ENCODE measurements at regions not wholly inside any gene's neighbourhood (a gene's known extent, or its start where the extent isn't known, plus 50 kb on each side); places are given as distances from the start of the nearest gene placed in this dataset.
"Not testable (repeated sequence)": the region's sequence is repeated elsewhere in the genome, so short reads cannot be mapped to it uniquely, and the experiment has no call there.

DNA sequence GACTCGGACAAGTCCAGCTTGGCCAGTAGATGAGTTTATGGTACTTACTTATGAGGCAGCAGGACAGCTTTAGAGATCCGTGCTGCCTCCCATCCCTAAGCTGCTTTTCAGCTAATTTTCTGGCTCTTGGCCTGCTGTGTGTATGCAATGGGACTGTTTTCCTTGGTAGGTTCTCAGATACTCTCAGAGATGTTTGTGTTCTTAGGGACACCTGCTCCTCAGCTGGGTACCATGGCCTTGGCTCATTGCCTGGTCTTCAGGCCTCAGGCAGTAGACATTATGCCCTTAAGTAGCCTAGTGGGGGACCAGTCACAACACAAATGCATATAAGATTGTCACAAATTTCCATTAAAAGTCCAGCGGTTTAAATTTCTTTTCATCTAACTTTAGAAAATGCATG is 688.0 kb downstream of the PCDH7 start:
- no peak for DNase-seq

DNA sequence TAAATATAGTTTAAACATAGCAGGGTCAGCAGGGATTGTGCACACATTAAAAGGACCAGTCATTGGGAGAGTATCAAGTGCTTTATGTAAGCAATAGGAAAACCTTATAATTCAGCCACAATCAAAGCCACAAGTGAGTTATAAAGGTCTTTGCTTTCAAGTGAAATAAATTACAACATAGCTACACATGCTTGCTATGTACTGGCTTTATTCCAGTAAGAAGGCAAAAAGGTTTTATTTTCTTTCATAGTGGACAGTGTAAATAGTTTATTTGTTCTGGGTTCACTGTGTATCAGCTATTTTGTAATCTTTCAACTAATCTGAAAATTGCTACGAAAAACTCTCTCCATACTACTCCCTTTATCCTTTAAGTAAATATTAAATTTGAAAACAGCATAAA is 691.4 kb downstream of the PCDH7 start:
- no peak for DNase-seq

- DNase-seq: no peak
Measured at GRCh38 chr4:31415629-31416028, 695.5 kb downstream of the PCDH7 start.

DNA sequence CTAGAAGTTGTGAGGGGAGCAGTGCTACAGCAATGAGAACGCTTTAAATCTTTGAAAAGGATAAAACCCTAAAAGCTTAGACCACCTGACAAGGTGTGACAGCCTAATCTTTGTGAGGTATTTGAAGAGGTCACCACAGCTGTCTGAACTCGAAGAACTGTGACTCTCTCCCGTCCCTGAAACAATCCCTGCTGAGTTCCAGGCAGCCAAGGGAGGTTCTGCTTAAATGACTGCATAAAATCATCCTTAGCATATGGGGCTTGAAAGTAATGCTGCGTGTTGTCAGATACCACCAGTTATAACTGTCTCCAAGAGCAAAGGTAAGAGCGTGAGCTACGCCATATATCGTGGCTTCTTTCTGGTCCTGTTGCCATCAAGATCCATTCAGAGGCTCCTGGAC is 696.3 kb downstream of the PCDH7 start:
- DNase-seq: no peak

DNA sequence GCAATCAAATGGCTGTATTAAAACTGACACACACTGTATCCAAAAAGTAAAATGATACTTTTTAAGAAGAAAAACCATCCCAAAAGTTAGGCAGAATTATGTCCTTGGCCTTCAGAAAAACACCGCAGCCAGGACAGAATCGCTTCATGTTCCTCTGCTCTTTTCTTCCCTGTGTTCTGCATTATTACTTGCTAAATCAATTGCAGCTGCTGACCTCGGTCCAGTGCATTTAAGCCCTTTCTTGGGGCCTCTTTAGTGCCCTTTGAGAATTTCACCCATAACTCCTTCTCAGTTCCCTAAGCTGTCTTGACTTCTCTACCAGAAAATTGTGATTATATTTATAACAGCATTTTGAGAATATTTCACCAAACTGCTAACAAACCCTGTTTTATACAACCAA is 696.9 kb downstream of the PCDH7 start:
- no peak for DNase-seq

- DNase-seq: no peak
Measured at GRCh38 chr4:31422006-31422405, 701.8 kb downstream of the PCDH7 start.

- no peak for DNase-seq
Measured at GRCh38 chr4:31427691-31428090, 707.5 kb downstream of the PCDH7 start.

DNA sequence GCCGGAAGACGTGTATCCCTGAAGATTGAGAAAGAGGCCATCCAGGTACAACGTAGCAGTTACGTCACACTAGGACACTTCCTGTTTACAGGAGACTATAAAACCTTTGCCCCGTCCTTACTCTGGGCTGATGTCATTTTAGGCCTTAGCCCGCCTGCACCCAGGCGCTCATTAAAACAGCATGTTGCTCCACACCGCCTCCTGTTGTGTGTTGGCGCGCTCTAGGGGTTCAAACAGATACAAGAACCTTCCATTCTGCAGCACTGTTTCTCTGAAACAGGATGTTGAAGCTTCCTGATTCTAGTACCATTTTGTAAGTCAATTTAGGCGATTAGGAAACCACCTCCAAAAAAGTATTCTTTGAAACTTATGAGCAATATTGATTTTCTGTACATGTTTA is 722.1 kb downstream of the PCDH7 start:
- no peak for DNase-seq

GRCh38 chr4:31445526-31445925 is 725.4 kb downstream of the PCDH7 start:
- DNase-seq: no peak

- DNase-seq: no peak
Measured at GRCh38 chr4:31455612-31456011, 735.4 kb downstream of the PCDH7 start.

DNA sequence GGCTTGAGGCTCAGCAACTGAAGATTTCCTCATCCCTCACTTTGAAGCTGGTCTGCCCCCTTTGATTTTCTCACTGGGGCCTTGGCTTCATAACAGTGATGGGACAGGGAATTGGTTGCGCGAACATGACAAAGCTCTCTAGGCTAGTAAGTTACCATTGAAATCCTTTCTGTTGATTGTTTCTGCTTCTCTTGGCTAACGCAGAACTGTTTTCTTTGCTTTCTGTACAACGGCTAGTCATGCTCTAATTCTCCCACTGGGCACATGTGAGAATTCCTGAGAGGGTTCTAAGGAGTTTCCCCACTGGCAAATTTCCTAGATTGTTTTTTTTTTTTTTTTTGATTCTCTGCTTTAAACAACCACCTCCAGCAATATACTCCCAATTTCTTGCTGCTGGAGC is 738.6 kb downstream of the PCDH7 start:
- no peak for DNase-seq

- DNase-seq: no peak
Measured at GRCh38 chr4:31461421-31461820, 741.3 kb downstream of the PCDH7 start.

GRCh38 chr4:31467781-31468180 is 747.6 kb downstream of the PCDH7 start:
- DNase-seq: no peak

- no peak for DNase-seq
Measured at GRCh38 chr4:31474221-31474620, 754.1 kb downstream of the PCDH7 start.

DNA sequence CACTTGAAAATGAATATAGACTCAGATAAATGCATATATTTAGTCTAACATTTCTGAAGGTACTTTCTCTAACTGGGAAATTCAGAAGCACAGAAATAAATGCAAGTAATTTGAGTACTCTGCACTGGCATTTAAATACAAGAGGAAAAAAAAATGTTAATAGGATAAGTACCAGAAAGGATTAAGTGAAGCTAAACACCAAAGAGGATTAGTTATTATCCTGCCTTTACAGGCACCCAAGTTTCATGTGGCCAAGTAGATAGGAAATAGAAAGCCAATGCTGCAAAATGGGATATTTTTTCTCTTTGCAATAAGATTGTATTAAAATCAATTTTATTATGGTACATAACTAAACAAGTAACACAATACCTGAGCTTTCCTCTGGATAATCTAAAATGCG is 762.5 kb downstream of the PCDH7 start:
- no peak for DNase-seq

GRCh38 chr4:31499216-31499615 is 779.0 kb downstream of the PCDH7 start:
- not testable (repeated sequence) for DNase-seq

DNA sequence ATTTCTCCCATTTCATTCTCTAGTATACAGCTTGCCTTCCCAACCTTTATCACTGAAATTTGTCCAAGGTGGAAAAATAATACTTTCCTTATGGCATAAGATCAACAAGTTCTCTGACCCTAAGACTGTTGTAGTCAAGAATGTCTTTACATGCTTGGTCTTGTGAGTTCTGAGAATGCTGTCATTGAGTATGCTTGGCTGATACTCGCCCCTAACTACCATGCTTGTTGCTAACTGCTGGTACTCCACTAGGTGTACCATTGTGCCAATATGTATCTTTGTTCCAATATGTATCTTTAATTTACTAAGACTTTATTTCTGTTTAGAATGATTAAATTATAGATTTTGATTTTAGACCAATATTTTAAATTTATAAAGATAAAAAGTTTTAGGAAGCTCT is 796.4 kb downstream of the PCDH7 start:
- no peak for DNase-seq

- no peak for DNase-seq
Measured at GRCh38 chr4:31518796-31519250, 798.7 kb downstream of the PCDH7 start.

GRCh38 chr4:31530555-31530954 is 810.4 kb downstream of the PCDH7 start:
- DNase-seq: no peak

DNA sequence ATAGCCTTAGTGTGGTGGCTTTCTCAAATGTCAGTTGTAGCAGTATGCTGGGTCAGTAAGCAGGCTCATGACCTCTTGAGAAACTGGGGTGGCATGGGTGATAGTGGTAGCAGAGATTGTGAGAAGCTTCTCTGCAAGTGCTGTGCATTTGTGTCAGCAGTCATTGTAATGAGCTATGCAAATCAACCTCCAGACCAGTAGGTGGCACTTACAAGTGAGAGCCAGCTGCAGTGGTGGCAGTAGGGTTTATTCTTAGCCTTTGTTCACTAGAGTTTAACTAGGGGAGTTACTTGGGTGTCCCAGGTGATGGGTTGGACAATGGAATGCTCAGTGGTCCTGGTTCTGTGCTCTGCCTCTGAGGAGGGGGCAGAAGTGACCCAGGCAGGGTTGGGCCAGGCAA is 818.7 kb downstream of the PCDH7 start:
- DNase-seq: no peak

DNA sequence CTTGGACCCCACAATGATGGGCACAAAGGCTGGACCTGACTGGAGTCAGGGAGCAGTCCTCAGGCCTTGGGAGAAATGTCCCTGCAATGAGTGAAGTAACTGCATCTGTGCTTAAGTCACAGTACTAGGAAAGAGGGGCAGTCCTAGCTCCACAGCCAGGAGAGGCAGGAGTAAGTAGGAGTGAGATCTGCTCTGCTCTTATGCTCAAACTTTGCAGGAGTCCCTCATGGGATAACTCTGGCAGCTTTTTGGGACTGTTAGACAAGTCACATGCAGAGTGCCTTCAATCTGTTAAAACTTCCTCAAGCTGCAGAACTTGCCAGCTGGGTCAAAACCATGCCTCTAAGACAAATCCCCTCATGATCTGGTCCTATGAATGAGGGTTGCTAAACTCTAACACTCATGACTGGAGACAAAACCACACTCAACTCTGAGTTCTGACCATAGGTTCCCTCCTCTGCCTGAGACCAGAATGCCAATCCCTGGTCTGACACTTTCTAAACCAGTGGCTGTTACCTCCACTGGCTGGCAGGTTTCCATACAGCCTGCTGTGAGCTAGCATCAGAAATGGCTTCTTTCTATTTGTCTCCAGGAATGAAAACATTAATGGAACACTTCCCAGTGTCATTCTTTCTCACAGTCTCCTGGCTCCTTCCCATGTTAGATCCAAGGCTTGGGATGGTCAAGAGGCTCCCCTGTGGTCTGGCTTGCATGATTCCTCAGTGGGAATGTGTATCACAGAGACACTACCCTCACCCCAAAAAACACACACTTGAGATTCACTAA is 819.3 kb downstream of the PCDH7 start:
- DNase-seq: no peak

DNA sequence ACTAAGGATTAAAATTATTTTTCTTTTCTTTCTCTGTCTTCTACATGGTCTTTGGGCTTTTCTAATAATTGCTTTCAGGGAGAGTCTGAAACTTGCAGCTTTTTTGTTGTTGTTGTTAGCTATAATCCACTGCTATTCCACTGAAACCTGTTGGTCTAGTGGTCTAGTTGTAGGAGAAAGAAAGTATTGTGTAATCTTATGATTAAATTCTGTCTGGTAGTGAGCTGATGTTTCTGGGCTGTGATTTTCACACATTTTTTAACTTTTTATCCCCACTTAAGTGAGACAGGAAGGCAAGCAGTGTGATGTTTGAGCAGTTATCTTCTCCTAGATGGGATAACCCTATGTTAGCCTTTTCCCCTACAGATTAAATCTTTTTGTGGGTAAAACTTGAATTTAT is 825.2 kb downstream of the PCDH7 start:
- no peak for DNase-seq

DNA sequence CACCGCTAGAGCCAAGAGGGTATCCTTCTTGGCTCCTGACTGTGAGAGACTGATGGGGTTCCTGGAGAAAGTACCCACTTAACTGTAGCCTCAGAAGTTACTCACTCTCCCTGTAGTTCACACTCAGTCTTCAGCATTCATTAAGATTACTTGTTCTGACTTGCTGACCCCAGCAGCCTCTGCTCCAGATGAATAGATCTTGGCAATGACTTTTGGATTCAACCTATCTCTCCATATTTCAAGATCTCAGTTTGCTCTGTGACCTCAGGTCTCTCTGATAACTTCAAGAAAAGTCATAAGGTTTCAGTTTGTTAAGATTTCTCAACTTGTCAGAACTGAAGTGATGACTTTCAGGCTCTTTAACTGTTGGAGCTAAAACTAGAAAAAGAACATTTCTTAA is 825.6 kb downstream of the PCDH7 start:
- DNase-seq: no peak

DNA sequence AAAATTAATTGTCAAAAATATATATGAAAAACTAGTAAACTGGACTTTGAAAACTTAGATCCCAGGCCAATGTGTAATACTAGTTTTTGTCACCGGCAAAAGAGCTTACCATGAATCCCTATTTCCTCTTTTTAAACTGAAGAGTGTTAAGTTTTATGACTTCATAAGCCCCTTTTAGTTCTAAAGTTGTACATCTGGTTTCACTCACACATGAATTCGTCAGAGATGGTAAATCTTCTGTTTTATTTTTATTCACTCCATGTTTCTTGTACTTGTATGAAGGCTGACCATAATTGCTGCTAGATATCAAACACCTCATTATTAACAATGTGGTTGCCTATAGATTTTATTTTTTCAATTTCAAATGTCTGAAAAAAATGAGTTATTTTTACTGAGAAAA is 827.9 kb downstream of the PCDH7 start:
- no peak for DNase-seq

DNA sequence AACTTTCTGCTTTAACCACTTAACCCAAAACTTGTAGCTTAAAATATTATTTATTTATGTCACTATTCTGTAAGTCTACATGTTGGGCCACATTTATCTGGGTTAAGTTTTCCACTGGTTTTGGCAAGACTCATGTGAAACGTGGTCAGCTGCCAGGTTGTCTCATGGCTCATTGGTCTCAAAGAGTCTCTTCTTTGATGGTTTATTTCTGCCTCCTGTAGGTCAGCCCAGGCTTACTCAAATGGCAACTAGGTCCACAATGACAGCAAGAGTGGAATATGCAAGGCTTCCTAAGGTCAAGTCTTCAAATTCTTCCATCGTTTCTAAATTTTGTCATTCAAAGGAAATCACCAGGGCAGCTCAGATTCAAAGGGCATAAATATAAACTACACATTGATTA is 828.7 kb downstream of the PCDH7 start:
- DNase-seq: no peak

All from GOT3 (cell line).